ENCODE measurements at regions not wholly inside any gene's neighbourhood (a gene's known extent, or its start where the extent isn't known, plus 50 kb on each side); places are given as distances from the start of the nearest gene placed in this dataset.
"Not testable (repeated sequence)": the region's sequence is repeated elsewhere in the genome, so short reads cannot be mapped to it uniquely, and the experiment has no call there.

- H3K4me3 ChIP-seq (ENCODE audit: low read depth, low read length): no peak overlapping the region
- no peak for DNase-seq (ENCODE audit: low read depth)
- no peak for TF ChIP-seq CTCF (conservative IDR thresholded peaks at IDR 0.05; ENCODE audit: low read depth, low read length)
These were observed 2723.9 kb downstream of the PCDH9 start for GRCh38 chr13:64506246-64506645.

- DNase-seq (ENCODE audit: low read depth): no peak
- H3K4me3 ChIP-seq (ENCODE audit: low read depth, low read length): no peak overlapping the region
- TF ChIP-seq CTCF (conservative IDR thresholded peaks at IDR 0.05; ENCODE audit: low read depth, low read length): no peak
These were observed 2724.7 kb downstream of the PCDH9 start for GRCh38 chr13:64505336-64505910.

- DNase-seq (ENCODE audit: low read depth): no peak
- no peak for TF ChIP-seq CTCF (conservative IDR thresholded peaks at IDR 0.05; ENCODE audit: low read depth, low read length)
- no peak overlapping the region for H3K4me3 ChIP-seq (ENCODE audit: low read depth, low read length)
These were observed 2741.4 kb downstream of the PCDH9 start for GRCh38 chr13:64488731-64489130.

- no peak for TF ChIP-seq CTCF (conservative IDR thresholded peaks at IDR 0.05; ENCODE audit: low read depth, low read length)
- H3K4me3 ChIP-seq (ENCODE audit: low read depth, low read length): no peak overlapping the region
- no peak for DNase-seq (ENCODE audit: low read depth)
These were observed 2747.8 kb downstream of the PCDH9 start for GRCh38 chr13:64482373-64482772.

GRCh38 chr13:64480672-64481071, 2749.5 kb downstream of the PCDH9 start:
- DNase-seq (ENCODE audit: low read depth): no peak
- TF ChIP-seq CTCF (conservative IDR thresholded peaks at IDR 0.05; ENCODE audit: low read depth, low read length): no peak
- H3K4me3 ChIP-seq (ENCODE audit: low read depth, low read length): no peak overlapping the region

- DNase-seq (ENCODE audit: low read depth): no peak
- no peak for TF ChIP-seq CTCF (conservative IDR thresholded peaks at IDR 0.05; ENCODE audit: low read depth, low read length)
- H3K4me3 ChIP-seq (ENCODE audit: low read depth, low read length): no peak overlapping the region
These were observed 2749.9 kb downstream of the PCDH9 start for GRCh38 chr13:64480211-64480610.

GRCh38 chr13:64477146-64477545, 2753.0 kb downstream of the PCDH9 start:
- no peak overlapping the region for H3K4me3 ChIP-seq (ENCODE audit: low read depth, low read length)
- DNase-seq (ENCODE audit: low read depth): no peak
- TF ChIP-seq CTCF (conservative IDR thresholded peaks at IDR 0.05; ENCODE audit: low read depth, low read length): no peak

GRCh38 chr13:64476041-64476568, 2754.0 kb downstream of the PCDH9 start:
- not testable (repeated sequence) for H3K4me3 ChIP-seq (ENCODE audit: low read depth, low read length); DNase-seq (ENCODE audit: low read depth)
